Psoas muscle (tissue), 7 donors: ENCODE measurements at regions not wholly inside any gene's neighbourhood (a gene's known extent, or its start where the extent isn't known, plus 50 kb on each side); places are given as distances from the start of the nearest gene placed in this dataset.

Experiments
- ATAC-seq, 4 donors: fragments of 200-7000 bp; cut with Tn5 transposase; one replicate each; pipeline ENCODE4 v1.9.1; 2020; ENCODE audit warnings: moderate library complexity in 3 of 4, mild to moderate bottlenecking in 2 of 4
- DNase-seq, 2 donors: peaks; one replicate each; pipeline ENCODE4 v3.0.0-alpha.2; 2020
- H3K27ac ChIP-seq: fragments of 200-600 bp; one replicate; pipeline ENCODE4 v1.8.0; 2022
- H3K27me3 ChIP-seq, 3 donors: fragments of 200-600 bp in 1 of 3; one replicate each; pipeline versions ENCODE4 v1.6.1 to v1.8.0; 2013 to 2022; ENCODE audit warnings: low read length in 2 of 3, mild to moderate bottlenecking in 2 of 3, moderate library complexity in 1 of 3; ENCODE audit not compliant: insufficient read depth in 3 of 3
- H3K36me3 ChIP-seq, 2 donors: fragments of 200-600 bp in 1 of 2; one replicate each; pipeline versions ENCODE4 v1.6.1 to v1.8.0; 2013 to 2022; ENCODE audit warnings: low read depth in 1 of 2, mild to moderate bottlenecking in 1 of 2, moderate library complexity in 1 of 2; ENCODE audit not compliant: insufficient read depth in 1 of 2
- H3K4me1 ChIP-seq: fragments of 200-600 bp; one replicate; pipeline ENCODE4 v1.8.0; 2022
- H3K4me3 ChIP-seq: fragments of 200-600 bp; one replicate; pipeline ENCODE4 v1.8.0; 2022; ENCODE audit warnings: mild to moderate bottlenecking
- H3K9me3 ChIP-seq: fragments of 200-600 bp; one replicate; pipeline ENCODE4 v1.8.0; 2022
- WGBS, 3 donors: extraction: QIAGEN DNeasy Blood & Tissue Kit; methylation state at CpG; one replicate each; pipeline versions ENCODE4 v1.1.6 to v1.1.7; 2013; 5-methylcytosine and 5-hydroxymethylcytosine counted together
- intact Hi-C, 2 donors: fragments of 100-400 bp; cut with DNase I; formaldehyde crosslinking; loops; one replicate each; pipeline versions ENCODE4 v1.11.0 to v1.14.2; 2022
- TF ChIP-seq, protein P1 (sequence below): fragments of 200-600 bp; IDR thresholded peaks from one replicate; pipeline ENCODE4 v1.8.0; 2022; ENCODE audit warnings: antibody characterized with exemption
- donor health status: healthy with polysubstance abuse.
- donor health status: DM: no; HTN: no; CAD: no; lungs with moderate emphysema.
- donor health status: Bipolar disorder and iron deficiency.
- donor health status: healthy.
- donor health status: DM: yes; HTN: yes; CAD: no.
- donor health status: DM: no; HTN: no; CAD: no.
- donor health status: DM: yes; HTN: yes; CAD: no.

DNA sequence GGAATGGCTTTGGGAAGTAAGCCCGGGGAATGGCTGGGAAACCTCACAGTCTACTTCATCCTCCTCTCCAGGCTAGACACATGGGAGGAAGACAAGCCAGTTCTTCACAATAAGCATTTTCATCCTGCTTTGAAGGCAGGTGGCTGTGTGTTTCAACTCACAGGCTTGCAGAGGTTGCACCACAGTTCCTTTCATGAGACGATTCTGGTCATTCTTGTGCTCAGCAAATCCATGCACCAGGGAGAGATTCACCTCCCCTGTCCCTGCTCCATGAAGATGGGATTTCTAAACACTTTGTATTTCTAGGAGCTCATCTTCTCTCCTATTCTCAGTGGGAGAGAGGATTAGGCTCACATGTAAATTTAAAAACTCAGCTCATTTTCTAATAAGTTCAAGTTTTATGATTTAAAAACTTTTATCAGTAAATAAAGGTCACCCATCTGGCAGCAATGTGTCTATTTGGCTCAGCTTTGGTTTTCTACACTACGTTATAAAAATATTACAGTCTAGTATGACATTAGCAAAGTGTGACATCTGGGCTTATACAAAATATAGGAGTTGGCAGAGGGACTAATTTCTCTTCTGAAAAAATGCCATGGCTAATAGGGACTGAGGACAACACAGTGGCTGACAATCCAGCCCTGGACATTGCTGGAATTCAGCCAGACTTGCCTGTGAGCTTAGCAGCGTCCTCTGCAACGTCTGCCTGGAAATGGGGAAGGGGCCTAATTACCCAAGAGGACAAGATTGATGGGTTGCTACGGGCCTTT is 283.2 kb upstream of the SLC10A2 start:
- H3K4me3 ChIP-seq, result no peak overlapping the region
- DNase-seq, result no peak
- peaks cover 7% of the 10 kb centered on the region for H3K9me3 ChIP-seq
- TF ChIP-seq, protein P1, sequence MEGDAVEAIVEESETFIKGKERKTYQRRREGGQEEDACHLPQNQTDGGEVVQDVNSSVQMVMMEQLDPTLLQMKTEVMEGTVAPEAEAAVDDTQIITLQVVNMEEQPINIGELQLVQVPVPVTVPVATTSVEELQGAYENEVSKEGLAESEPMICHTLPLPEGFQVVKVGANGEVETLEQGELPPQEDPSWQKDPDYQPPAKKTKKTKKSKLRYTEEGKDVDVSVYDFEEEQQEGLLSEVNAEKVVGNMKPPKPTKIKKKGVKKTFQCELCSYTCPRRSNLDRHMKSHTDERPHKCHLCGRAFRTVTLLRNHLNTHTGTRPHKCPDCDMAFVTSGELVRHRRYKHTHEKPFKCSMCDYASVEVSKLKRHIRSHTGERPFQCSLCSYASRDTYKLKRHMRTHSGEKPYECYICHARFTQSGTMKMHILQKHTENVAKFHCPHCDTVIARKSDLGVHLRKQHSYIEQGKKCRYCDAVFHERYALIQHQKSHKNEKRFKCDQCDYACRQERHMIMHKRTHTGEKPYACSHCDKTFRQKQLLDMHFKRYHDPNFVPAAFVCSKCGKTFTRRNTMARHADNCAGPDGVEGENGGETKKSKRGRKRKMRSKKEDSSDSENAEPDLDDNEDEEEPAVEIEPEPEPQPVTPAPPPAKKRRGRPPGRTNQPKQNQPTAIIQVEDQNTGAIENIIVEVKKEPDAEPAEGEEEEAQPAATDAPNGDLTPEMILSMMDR, result no peak
- H3K36me3 ChIP-seq, result no peaks in the 10 kb centered on the region
- 16 to 19% (median 18%) methylated on average over 6 of the region's 6 CpGs for WGBS, 3 donors
- H3K27me3 ChIP-seq, result no peaks in the 10 kb centered on the region
- H3K27ac ChIP-seq, result no peak overlapping the region
- intact Hi-C loops, result no loop called here
- ATAC-seq, result no peak
- H3K4me1 ChIP-seq, result no peaks in the 10 kb centered on the region

DNA sequence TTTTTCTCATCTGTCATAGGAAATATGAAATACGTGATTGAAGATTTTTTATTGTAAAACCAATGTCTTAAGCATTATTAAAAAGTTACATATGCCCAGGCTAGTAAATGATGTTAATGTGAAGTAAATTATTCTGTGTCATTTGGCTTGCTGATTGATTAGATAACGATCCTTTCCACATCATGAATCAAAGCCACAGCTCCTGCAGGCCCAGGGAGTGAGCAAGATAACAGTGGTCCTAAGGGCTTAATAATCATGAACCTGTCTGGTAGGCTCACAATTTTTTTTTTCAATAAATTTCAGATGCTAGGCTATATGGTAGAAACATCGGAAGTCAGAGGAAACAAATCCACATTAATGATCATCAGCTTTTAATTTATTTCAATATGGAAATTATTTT is 269.0 kb upstream of the SLC10A2 start:
- no peak overlapping the region for H3K4me3 ChIP-seq
- no peaks in the 10 kb centered on the region for H3K36me3 ChIP-seq
- H3K4me1 ChIP-seq, result no peaks in the 10 kb centered on the region
- DNase-seq, result no peak
- TF ChIP-seq, protein P1, result no peak
- intact Hi-C loops, result loop anchor here in 1 of 2 donors (10.0 kb wide), 1 partner anchor 60 kb away; no protein-coding TSS in a partner anchor
- no peaks in the 10 kb centered on the region for H3K27me3 ChIP-seq
- WGBS, 3 donors, result 76 to 90% (median 89%) methylated on average over 3 of the region's 3 CpGs
- no peak for ATAC-seq
- no peaks in the 10 kb centered on the region for H3K9me3 ChIP-seq
- no peak overlapping the region for H3K27ac ChIP-seq

DNA sequence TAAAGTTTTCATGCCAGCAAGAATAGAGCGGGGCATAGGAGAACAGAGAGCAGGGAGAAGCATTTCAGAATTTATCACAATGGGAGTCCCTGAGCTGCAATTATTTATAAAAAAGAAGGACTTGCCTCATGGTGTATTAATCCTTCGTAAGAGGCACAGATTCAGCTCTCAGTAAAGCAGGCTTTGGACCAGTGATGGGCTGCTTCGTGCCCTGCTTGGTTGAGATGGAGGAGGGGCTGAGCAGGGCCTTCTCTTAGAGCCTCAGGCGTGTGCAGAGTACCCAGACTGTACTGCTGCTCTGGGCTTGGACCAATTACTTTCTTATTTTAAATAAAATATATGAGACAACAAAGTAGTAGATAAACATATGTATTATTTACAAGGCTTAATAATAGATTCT is 265.7 kb upstream of the SLC10A2 start:
- 72 to 77% (median 76%) methylated on average over 4 of the region's 4 CpGs for WGBS, 3 donors
- Histone ChIP-seq H3K36me3 (no peaks in the 10 kb centered on the region), H3K4me1 (no peaks in the 10 kb centered on the region), H3K9me3 (no peaks in the 10 kb centered on the region), H3K4me3 (no peak overlapping the region), H3K27ac (no peak overlapping the region), H3K27me3 (no peaks in the 10 kb centered on the region)
- TF ChIP-seq, protein P1, result no peak
- ATAC-seq (no peak), DNase-seq (no peak)
- intact Hi-C loops, result loop anchor here in 1 of 2 donors (10.0 kb wide), 1 partner anchor 63 kb away; no protein-coding TSS in a partner anchor

- 63 to 77% (median 69%) methylated on average over 1 of the region's 1 CpG for WGBS, 3 donors
- no peaks in the 10 kb centered on the region for H3K9me3 ChIP-seq
- DNase-seq (no peak), ATAC-seq (no peak)
- H3K36me3 ChIP-seq, result no peaks in the 10 kb centered on the region
- TF ChIP-seq, protein P1, result no peak
- no peaks in the 10 kb centered on the region for H3K4me1 ChIP-seq
- no peak overlapping the region for H3K4me3 ChIP-seq
- H3K27me3 ChIP-seq, result no peaks in the 10 kb centered on the region
- intact Hi-C loops, result no loop called here
- H3K27ac ChIP-seq, result no peak overlapping the region
These were observed 262.7 kb upstream of the SLC10A2 start for GRCh38 chr13:103328899-103329298.

DNA sequence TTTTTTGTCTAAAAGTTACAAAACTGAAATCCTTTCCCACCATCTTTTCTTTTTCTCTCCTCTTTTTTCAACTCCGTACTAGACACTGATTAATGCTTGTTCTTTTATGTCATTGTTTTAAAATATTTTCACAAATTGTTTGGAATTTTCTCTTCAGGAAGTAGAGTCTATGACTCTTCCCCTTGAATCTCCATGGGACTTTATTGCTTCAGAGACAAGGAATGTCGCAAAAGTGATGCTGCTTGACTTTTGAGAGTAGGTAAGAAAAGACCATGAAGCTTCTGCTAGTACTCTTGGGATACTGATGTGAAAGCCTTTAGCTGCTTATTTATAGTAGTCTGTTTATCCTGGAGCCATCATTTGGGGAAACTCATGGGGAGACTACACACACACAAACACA is 260.1 kb upstream of the SLC10A2 start:
- ATAC-seq, result no peak
- DNase-seq, result no peak
- TF ChIP-seq, protein P1, result no peak
- H3K27me3 ChIP-seq, result no peaks in the 10 kb centered on the region
- intact Hi-C loops, result no loop called here
- H3K27ac ChIP-seq, result no peak overlapping the region
- no peak overlapping the region for H3K4me3 ChIP-seq
- no peaks in the 10 kb centered on the region for H3K9me3 ChIP-seq
- H3K4me1 ChIP-seq, result no peaks in the 10 kb centered on the region
- H3K36me3 ChIP-seq, result no peaks in the 10 kb centered on the region
- WGBS, 3 donors, result 62 to 87% (median 79%) methylated on average over 2 of the region's 2 CpGs
